Colonic mucosa (tissue), 4 donors: ENCODE measurements at regions not wholly inside any gene's neighbourhood (a gene's known extent, or its start where the extent isn't known, plus 50 kb on each side); places are given as distances from the start of the nearest gene placed in this dataset.

ENCODE experiments used
- DNase-seq: peaks from one replicate; pipeline ENCODE4 v3.0.0-alpha.2; 2020
- H3K27ac ChIP-seq: fragments of 200-600 bp; one replicate; pipeline ENCODE4 v1.8.0; 2021
- H3K27me3 ChIP-seq: fragments of 200-600 bp; one replicate; pipeline ENCODE4 v1.8.0; 2021
- H3K36me3 ChIP-seq: fragments of 200-600 bp; one replicate; pipeline ENCODE4 v1.8.0; 2021
- H3K4me1 ChIP-seq: fragments of 200-600 bp; one replicate; pipeline ENCODE4 v1.8.0; 2021; ENCODE audit warnings: mild to moderate bottlenecking
- H3K4me3 ChIP-seq: fragments of 200-600 bp; one replicate; pipeline ENCODE4 v1.8.0; 2021
- H3K9ac ChIP-seq, 2 donors: one replicate each; pipeline ENCODE4 v1.7.0; 2013; ENCODE audit warnings: control low read depth in 2 of 2, low read depth in 2 of 2, low read length in 2 of 2
- H3K9me3 ChIP-seq: fragments of 200-600 bp; one replicate; pipeline ENCODE4 v1.8.0; 2021
- intact Hi-C: fragments of 100-400 bp; cut with DNase I; formaldehyde crosslinking; loops from one replicate; pipeline ENCODE4 v1.14.1; 2022
- TF ChIP-seq, protein P1 (sequence below): fragments of 200-600 bp; IDR thresholded peaks from one replicate; pipeline ENCODE4 v1.8.0; 2022; ENCODE audit warnings: antibody characterized with exemption, mild to moderate bottlenecking
- donor health status: healthy.
- donor health status: DM: no; HTN: no; CAD: no.
- donor health status: DM: no; HTN: no; CAD: no.

DNA sequence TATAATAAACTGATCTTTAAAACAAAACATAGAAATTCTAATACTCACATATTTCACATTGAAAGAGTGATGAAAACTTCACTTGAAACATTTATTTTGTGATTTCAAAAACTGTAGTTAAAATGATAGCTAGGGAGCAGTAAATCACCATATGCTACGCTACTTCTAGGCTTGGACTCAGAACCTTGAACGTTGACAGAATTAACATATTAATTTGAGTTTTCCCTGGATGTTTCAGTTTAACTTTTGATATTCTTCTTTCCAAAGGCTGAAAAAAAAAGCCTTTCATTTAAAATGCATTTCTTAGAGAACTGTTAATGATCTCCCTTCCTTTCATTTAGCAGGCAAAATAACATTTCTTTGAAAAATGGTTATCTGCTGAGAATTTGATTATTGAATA lies 307.8 kb upstream of the SGCD start:
- TF ChIP-seq, protein P1, sequence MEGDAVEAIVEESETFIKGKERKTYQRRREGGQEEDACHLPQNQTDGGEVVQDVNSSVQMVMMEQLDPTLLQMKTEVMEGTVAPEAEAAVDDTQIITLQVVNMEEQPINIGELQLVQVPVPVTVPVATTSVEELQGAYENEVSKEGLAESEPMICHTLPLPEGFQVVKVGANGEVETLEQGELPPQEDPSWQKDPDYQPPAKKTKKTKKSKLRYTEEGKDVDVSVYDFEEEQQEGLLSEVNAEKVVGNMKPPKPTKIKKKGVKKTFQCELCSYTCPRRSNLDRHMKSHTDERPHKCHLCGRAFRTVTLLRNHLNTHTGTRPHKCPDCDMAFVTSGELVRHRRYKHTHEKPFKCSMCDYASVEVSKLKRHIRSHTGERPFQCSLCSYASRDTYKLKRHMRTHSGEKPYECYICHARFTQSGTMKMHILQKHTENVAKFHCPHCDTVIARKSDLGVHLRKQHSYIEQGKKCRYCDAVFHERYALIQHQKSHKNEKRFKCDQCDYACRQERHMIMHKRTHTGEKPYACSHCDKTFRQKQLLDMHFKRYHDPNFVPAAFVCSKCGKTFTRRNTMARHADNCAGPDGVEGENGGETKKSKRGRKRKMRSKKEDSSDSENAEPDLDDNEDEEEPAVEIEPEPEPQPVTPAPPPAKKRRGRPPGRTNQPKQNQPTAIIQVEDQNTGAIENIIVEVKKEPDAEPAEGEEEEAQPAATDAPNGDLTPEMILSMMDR = no peak
- Histone ChIP-seq H3K9ac (no peak overlapping the region), H3K27me3 (no peaks in the 10 kb centered on the region), H3K9me3 (no peaks in the 10 kb centered on the region), H3K27ac (no peak overlapping the region), H3K36me3 (no peaks in the 10 kb centered on the region), H3K4me3 (no peak overlapping the region), H3K4me1 (no peaks in the 10 kb centered on the region)
- no peak for DNase-seq
- intact Hi-C loops = no loop called here

DNA sequence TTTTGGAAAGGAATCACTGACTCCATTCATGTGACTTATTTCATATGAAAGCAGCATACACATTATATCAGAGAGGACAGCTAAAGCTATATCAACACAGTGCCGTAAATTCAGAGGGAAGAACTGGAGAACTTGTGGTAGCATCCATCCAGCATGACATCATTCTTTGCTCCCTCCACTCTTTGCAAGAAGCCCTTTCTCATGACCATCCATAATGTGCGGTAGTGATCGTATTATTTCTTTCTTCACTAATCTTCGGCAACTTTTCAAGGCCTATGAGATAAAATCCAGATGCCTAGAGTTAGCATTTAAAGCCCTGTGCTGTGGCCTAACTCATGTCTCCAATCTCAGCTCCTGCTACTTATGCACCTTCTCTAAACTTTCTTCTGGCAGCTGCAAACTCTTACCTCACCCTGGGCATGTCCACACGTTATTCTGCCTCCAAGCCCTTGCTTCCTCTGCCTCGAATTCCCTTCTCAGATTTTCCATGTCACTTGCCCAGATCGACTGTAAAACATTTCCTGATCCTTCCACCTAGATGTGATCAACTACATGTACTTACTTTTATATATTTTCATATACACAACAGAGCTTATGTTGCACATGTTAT lies 307.3 kb upstream of the SGCD start:
- intact Hi-C loops = no loop called here
- Histone ChIP-seq H3K9ac (no peak overlapping the region), H3K9me3 (no peaks in the 10 kb centered on the region), H3K4me1 (no peaks in the 10 kb centered on the region), H3K36me3 (no peaks in the 10 kb centered on the region), H3K27ac (no peak overlapping the region), H3K4me3 (no peak overlapping the region), H3K27me3 (no peaks in the 10 kb centered on the region)
- no peak for DNase-seq
- TF ChIP-seq, protein P1 = no peak

DNA sequence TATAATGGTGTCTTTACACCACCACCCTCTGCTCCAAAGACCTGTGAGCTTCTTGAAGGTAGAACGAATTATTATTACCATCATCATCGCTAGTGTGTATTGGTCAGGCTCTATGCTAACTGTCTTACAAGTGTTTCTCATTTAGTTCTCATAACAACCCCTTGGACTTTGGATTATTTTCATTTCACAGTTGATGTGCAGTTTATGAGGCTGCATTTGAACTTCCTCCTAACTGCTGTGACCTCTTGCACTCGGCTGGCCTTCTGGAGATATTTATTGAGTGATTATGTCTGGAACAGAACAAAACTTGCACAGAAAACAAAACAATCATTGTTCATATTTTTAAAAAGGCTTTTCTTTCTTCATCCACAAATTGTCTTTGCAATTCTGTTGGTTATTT lies 306.3 kb upstream of the SGCD start:
- Histone ChIP-seq H3K9ac (no peak overlapping the region), H3K4me3 (no peak overlapping the region), H3K27me3 (no peaks in the 10 kb centered on the region), H3K4me1 (no peaks in the 10 kb centered on the region), H3K36me3 (no peaks in the 10 kb centered on the region), H3K9me3 (no peaks in the 10 kb centered on the region), H3K27ac (no peak overlapping the region)
- TF ChIP-seq, protein P1 = no peak
- DNase-seq = no peak
- intact Hi-C loops = no loop called here

DNA sequence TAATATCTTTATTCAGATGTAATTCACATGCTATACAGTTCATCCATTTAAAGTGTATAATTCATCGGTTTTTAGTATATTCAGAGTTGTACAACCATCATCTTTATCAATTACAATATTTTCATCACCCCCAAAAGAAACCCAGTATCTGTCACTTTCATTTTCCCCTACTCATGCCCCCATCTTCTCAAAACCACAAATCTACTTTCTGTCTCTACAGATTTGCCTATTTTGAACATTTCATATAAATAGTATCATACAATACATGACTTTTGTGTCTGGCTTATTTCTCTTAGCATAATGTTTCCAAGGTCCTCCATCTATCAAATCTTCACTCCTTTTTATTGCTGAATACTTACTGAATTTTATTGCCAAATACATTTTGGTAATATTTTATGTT lies 305.1 kb upstream of the SGCD start:
- Histone ChIP-seq H3K9ac (no peak overlapping the region), H3K27ac (no peak overlapping the region), H3K4me3 (no peak overlapping the region), H3K9me3 (no peaks in the 10 kb centered on the region), H3K36me3 (no peaks in the 10 kb centered on the region), H3K27me3 (no peaks in the 10 kb centered on the region), H3K4me1 (no peaks in the 10 kb centered on the region)
- intact Hi-C loops = no loop called here
- TF ChIP-seq, protein P1 = no peak
- no peak for DNase-seq

DNA sequence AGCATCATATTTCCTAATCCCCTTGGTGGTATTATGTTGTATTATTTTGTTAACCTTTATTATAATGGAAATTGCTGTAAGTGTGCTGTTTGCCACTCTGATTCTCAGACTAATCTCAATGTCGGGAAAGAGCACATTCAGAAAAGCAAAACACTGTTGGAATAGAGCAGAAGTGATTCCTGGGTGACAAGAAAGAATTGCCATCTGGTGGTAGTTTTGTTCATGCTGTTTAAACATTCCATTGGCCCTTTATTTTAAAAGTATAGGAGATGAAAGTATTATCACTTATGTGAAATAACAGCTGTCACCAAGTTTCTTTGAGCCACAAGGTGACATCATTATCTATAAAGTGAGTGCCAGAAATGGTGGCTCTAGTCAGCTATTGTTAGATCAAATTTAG lies 301.3 kb upstream of the SGCD start:
- no peak overlapping the region for H3K27ac ChIP-seq
- intact Hi-C loops = no loop called here
- TF ChIP-seq, protein P1 = no peak
- no peaks in the 10 kb centered on the region for H3K27me3 ChIP-seq
- DNase-seq = no peak
- H3K4me3 ChIP-seq = no peak overlapping the region
- H3K36me3 ChIP-seq = no peaks in the 10 kb centered on the region
- H3K9ac ChIP-seq = no peak overlapping the region
- no peaks in the 10 kb centered on the region for H3K4me1 ChIP-seq
- H3K9me3 ChIP-seq = no peaks in the 10 kb centered on the region
